GM19438 (cell line): ENCODE measurements at regions not wholly inside any gene's neighbourhood (a gene's known extent, or its start where the extent isn't known, plus 50 kb on each side); places are given as distances from the start of the nearest gene placed in this dataset.

Source experiments
- ATAC-seq: cut with Tn5 transposase; IDR thresholded peaks from one replicate; pipeline ENCODE4 v1.9.1; 2021; ENCODE audit warnings: low read depth; ENCODE audit not compliant: unreplicated experiment

GRCh38 chr4:12270546-12270945, 841.9 kb upstream of the HS3ST1 start:
- ATAC-seq, result no peak

DNA sequence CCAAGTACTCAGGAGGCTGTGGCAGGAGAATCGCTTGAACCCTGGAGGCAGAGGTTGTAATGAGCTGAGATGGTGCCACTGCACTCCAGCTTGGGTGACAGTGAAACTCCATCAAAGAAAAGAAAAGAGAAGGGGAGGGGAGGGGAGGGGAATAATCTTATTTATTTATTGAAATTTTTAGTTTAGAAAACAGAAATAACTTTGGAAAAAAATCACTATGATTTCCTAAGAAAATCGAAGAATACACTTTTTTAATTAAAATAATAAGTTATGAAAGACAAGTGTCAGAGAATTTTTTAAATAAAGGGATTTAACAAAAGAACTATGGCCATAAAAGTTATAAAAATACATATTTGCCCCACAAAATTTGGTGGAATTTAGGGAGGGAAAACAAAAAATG, 836.9 kb upstream of the HS3ST1 start:
- no peak for ATAC-seq

DNA sequence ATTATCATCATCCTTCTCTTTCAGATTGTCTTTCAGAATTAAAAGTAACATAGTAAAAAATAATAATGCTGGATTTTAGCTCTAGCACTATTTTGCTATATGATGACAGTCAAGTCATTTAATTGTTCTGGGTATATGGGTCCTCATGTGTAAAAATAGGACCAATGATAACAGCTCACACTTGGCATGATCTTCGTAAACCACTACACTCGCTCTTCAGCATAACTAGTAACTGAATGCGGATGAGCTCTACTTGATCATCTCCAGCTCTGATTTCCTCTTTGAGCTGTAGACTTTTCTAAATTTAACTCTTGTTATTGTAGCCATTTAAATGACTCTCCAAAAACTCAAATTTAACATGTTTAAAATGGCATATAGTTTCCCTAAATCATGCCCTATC, 831.8 kb upstream of the HS3ST1 start:
- no peak for ATAC-seq

GRCh38 chr4:12244973-12245372, 816.3 kb upstream of the HS3ST1 start:
- no peak for ATAC-seq

DNA sequence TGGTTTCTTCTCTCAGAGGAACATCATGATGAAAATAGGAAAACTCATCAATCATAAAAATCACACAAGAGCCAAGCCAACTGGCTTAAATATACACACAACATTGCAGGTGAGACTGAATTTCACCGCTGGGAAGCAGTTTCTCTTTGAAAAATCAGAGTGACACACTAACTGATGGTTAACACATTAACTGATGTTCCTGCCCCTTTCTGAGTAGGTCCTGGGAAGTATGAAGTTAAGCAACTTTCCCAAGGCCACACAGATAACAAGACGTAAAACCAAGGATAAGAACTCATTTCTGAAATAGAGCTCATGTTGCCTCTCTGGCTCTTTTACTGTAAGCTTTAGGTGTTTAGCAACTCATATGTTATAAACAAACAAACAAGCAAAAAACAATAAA, 813.7 kb upstream of the HS3ST1 start:
- no peak for ATAC-seq

DNA sequence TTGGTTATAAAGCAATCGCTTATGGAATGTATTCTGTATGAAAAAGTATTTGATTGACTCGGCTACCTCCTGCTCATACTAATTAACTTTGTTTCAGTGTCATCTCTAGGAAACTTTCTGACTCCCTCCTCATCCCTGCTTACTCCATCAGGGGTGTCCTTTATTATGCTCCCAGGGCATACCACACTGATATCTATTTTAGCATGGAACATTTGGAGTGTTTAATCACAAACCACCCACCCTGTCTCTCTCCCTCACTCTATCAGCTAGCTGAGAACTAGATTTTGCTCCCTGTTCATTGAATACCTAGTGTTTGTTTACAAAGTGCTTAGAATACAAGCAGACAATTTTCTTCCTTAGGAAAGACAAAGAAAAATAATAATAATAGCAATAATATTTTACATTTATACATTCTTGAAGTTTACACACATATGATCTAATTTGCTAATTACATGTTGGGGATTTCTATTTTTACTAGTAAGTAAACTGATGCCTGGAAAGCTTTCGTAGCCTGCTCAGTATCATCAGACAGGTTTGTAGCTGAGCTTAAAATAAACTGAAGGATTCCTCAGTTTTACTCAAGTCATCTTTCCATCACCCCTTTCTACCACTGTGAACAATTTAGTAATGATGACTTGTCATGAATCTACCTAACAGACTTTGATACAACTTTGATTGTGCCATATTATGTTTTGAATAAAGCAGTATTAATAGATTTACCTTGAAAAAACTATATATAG, 811.4 kb upstream of the HS3ST1 start:
- ATAC-seq, result no peak

- ATAC-seq, result no peak
Measured at GRCh38 chr4:12231098-12231497, 802.4 kb upstream of the HS3ST1 start.

- no peak for ATAC-seq
Measured at GRCh38 chr4:12221031-12221430, 792.3 kb upstream of the HS3ST1 start.

DNA sequence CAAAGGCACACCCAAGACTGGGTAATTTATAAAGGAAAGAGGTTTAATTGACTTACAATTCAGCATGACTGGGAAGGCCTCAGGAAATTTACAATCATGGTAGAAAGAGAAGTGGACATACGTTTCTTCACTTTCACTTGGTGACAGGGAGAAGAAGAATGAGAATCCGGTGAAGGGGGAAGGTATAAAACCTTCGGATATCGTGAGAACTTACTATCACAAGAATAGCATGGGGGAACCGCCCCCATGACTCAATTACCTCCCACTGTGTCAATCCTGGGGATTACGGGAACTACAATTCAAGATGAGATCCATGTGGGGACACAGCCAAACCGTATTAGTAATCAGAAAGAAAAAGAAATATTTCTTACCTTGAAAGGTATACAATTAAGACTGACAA, 782.9 kb upstream of the HS3ST1 start:
- ATAC-seq, result no peak

GRCh38 chr4:12207396-12207795, 778.7 kb upstream of the HS3ST1 start:
- ATAC-seq, result no peak

DNA sequence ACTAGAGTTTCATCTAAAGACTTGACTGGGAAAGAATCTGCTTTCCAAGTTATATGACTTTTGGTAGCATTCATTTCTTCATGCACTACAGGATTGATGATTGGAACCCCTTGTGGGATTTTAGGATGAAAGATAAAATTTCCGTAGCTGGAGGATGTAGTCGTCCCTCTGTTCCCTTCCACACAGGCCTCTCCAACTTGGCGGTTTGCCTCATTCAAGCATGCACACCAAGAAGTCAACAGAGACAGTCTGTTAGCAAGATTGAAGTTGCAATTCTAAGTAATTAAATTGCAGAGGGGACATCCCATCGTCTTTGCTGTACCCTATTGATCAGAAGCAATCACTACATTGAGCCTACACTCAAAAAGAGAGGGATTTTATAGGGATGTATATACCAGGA, 777.4 kb upstream of the HS3ST1 start:
- ATAC-seq, result no peak

DNA sequence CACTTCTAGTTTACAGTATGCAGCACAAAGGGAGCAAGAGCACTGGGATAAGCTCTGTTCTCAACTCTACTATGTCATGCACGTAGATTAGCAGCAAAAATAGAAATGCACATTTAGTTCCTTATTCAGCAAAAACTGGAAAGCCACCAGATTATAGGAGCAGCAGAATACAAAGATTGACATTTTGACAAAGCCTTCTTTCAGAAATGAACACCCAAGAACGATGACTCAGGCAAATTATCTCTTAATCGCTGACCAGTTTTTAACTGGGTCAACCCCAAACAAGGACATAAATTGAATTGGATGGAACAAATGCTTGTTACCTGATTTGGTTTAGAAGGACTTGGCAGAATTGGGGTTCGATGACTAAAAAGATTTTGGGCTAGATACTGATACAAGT, 775.3 kb upstream of the HS3ST1 start:
- no peak for ATAC-seq

- ATAC-seq, result no peak
Measured at GRCh38 chr4:12200226-12200625, 771.5 kb upstream of the HS3ST1 start.

DNA sequence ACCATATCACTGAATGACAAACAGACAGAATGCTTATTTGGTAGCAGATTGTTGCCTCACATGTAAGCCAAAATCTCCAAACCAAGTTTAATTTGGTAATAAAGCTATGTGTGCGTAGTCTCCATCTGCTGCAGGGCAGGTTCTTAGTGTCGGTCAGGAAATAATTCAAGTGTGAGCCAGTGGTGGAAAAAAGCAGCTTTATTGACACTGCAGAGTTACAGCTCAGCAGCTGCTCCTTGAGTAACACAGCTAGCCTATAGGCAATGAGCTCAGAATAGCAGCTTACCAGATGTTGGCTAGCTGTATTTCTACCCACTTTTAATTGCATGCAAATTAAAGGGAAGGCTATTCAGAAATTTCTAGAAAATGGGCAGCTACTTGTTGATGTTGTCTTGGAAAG, 757.8 kb upstream of the HS3ST1 start:
- no peak for ATAC-seq

- no peak for ATAC-seq
Measured at GRCh38 chr4:12178614-12179610, 750.2 kb upstream of the HS3ST1 start.

DNA sequence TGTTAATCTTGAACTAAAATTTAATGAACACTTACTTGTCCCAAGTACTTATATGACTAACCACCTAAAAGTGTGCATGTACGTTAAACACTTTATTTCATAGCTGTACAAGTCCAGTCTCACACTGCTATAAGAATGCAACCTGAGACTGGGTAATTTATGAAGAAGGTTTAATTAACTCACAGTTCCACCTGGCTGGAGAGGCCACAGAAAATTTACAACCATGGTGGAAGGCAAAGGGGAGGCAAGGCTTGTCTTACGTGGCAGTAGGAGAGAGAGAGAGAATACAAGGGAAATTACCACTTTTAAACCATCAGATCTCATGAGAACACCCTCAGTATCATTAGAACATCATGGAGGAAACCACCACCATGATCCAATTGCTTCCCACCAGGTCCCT, 748.7 kb upstream of the HS3ST1 start:
- no peak for ATAC-seq

GRCh38 chr4:12173496-12173895, 744.8 kb upstream of the HS3ST1 start:
- ATAC-seq, result no peak

GRCh38 chr4:12172198-12172973, 743.7 kb upstream of the HS3ST1 start:
- ATAC-seq, result no peak

DNA sequence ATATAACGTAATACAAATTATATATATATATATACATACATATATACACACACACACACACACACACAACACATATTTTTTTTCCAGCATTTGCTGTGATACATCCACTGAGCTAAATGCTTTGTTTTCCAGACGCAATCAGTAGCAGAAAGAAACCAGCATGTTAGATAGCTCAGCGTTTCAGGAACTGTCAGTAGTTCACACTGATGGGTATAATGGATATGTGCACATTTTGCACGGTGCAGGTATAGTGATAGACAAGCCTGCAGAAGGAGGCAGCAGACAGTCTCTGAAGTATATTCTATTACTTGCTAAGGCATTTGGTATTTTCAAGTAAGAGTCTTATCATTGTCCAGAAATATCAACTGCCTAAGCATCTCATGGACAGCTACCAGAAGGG, 741.6 kb upstream of the HS3ST1 start:
- ATAC-seq, result no peak

DNA sequence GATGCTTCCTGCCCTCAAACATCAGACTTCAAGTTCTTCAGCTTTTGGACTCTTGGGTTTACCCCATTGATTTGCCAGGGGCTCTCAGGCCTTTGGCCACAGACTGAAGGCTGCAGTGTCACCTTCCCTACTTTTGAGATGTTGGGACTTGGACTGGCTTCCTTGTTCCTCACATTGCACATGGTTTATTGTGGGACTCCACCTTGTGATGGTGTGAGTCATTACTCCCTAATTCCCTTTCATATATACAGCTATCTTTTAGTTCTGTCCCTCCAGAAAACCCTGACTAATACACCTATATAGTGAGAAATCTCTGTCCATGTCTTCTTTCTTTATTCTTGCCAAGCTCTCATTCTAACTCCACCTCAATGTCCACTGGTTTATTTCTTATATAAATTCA, 736.9 kb upstream of the HS3ST1 start:
- no peak for ATAC-seq

GRCh38 chr4:12146339-12146738, 717.6 kb upstream of the HS3ST1 start:
- no peak for ATAC-seq
